BLaER1 treated with 17β-estradiol and CSF1 and Interleukin-3, amounts not matched to agents 10 nM and 100 nM (cell line): ENCODE measurements at regions not wholly inside any gene's neighbourhood (a gene's known extent, or its start where the extent isn't known, plus 50 kb on each side); places are given as distances from the start of the nearest gene placed in this dataset.
"Not testable (repeated sequence)": the region's sequence is repeated elsewhere in the genome, so short reads cannot be mapped to it uniquely, and the experiment has no call there.

Experiments
- H3K27ac ChIP-seq, 11 experiments: shearing (Covaris generic); formaldehyde crosslinking; 2 replicates each; pipeline ENCODE4 v1.8.1; 2022
- H3K27me3 ChIP-seq, 11 experiments: shearing (Covaris generic); formaldehyde crosslinking; 2 replicates each; pipeline ENCODE4 v1.8.1; 2022
- H3K36me3 ChIP-seq, 11 experiments: shearing (Covaris generic); formaldehyde crosslinking; 2 replicates each; pipeline ENCODE4 v1.8.1; 2022
- H3K4me1 ChIP-seq, 10 experiments: shearing (Covaris generic); formaldehyde crosslinking; 2 replicates each; pipeline ENCODE4 v1.8.1; 2022
- H3K4me2 ChIP-seq, 11 experiments: shearing (Covaris generic); formaldehyde crosslinking; 2 replicates each; pipeline ENCODE4 v1.8.1; 2022
- H3K4me3 ChIP-seq, 10 experiments: shearing (Covaris generic); formaldehyde crosslinking; 2 replicates each; pipeline ENCODE4 v1.8.1; 2022
- H3K9ac ChIP-seq, 11 experiments: shearing (Covaris generic); formaldehyde crosslinking; 2 replicates each; pipeline ENCODE4 v1.8.1; 2022
- H3K9me3 ChIP-seq, 11 experiments: shearing (Covaris generic); formaldehyde crosslinking; replicated peaks in 1 of 11; 2 replicates each; pipeline ENCODE4 v1.8.1; 2022
- H4K20me1 ChIP-seq, 11 experiments: shearing (Covaris generic); formaldehyde crosslinking; 2 replicates each; pipeline ENCODE4 v1.8.1; 2022
- Cebpa-rat ChIP-seq, 11 experiments: shearing (Covaris generic); IDR thresholded peaks; 2 replicates each; pipeline ENCODE4 v1.8.1; 2022

- Histone ChIP-seq H4K20me1 (no peaks in the 10 kb centered on the region), H3K27ac (no peak overlapping the region), H3K4me2 (no peak overlapping the region), H3K9me3 (no peaks in the 10 kb centered on the region), H3K4me3 (no peak overlapping the region), H3K27me3 (no peaks in the 10 kb centered on the region), H3K36me3 (no peaks in the 10 kb centered on the region), H3K9ac (no peak overlapping the region), H3K4me1 (no peaks in the 10 kb centered on the region)
- TF ChIP-seq Cebpa-rat (IDR thresholded peaks at IDR 0.05): no peak
These were observed 111.9 kb upstream of the HTR1E start for GRCh38 chr6:86825436-86825835.

- no peaks in the 10 kb centered on the region for H3K9me3 ChIP-seq
- no peak overlapping the region for H3K4me3 ChIP-seq
- TF ChIP-seq Cebpa-rat (IDR thresholded peaks at IDR 0.05): no peak
- no peaks in the 10 kb centered on the region for H4K20me1 ChIP-seq
- no peak overlapping the region for H3K27ac ChIP-seq
- no peak overlapping the region for H3K9ac ChIP-seq
- no peaks in the 10 kb centered on the region for H3K4me1 ChIP-seq
- H3K36me3 ChIP-seq: no peaks in the 10 kb centered on the region
- no peaks in the 10 kb centered on the region for H3K27me3 ChIP-seq
- H3K4me2 ChIP-seq: no peak overlapping the region
These were observed 114.6 kb upstream of the HTR1E start for GRCh38 chr6:86822747-86823146.

DNA sequence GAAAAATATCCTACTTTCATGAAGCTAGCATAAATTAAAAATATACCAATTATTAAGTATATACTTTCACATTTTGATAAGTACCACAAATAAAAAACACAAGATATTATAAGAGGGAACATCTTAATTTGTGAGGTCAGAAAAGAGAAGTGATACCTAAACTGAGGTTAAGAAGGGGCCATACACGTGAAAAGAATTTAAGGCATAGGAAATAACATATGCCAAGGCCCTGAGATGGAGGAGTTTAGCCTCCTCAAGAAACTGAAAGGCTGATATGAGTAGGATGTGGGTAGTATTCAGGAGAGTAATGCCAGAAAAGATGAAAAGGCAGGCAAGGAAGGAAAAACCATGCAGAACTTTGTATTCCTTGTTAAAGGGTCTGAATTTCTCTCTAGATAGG lies 116.6 kb upstream of the HTR1E start:
- Histone ChIP-seq H4K20me1 (no peaks in the 10 kb centered on the region), H3K27ac (no peak overlapping the region), H3K27me3 (no peaks in the 10 kb centered on the region), H3K9me3 (no peaks in the 10 kb centered on the region), H3K4me2 (no peak overlapping the region), H3K9ac (no peak overlapping the region), H3K4me3 (no peak overlapping the region), H3K4me1 (no peaks in the 10 kb centered on the region), H3K36me3 (no peaks in the 10 kb centered on the region)
- no peak for TF ChIP-seq Cebpa-rat (IDR thresholded peaks at IDR 0.05)

DNA sequence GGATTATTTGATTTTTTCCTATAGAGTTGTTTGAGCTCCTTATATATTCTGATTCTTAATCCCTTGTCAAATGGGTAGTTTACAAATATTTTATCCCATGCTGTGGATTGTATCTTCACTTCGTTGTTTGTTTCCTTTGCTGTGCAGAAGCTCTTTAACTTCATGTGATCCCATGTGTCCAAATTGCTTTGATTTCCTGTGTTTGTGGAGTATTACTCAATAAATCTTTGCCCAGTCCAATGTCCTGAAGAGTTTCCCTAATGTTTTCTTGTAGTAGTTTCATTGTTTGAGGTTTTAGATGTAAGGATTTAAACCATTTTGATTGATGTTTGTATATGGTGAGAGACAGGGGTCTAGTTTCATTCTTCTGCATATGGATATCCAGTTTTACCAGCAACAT lies 143.7 kb upstream of the HTR1E start:
- H3K9ac ChIP-seq: no peak overlapping the region
- H3K27me3 ChIP-seq: no peaks in the 10 kb centered on the region
- no peaks in the 10 kb centered on the region for H3K36me3 ChIP-seq
- H4K20me1 ChIP-seq: no peaks in the 10 kb centered on the region
- H3K27ac ChIP-seq: no peak overlapping the region
- TF ChIP-seq Cebpa-rat (IDR thresholded peaks at IDR 0.05): no peak
- H3K4me2 ChIP-seq: no peak overlapping the region
- H3K4me1 ChIP-seq: no peaks in the 10 kb centered on the region
- H3K9me3 ChIP-seq: peaks cover 0 to 5% (median 0%) of the 10 kb centered on the region in 11 experiments; a peak in 1 of 22 replicates
- H3K4me3 ChIP-seq: no peak overlapping the region

GRCh38 chr6:86791476-86791875 lies 145.9 kb upstream of the HTR1E start:
- no peak overlapping the region for H3K4me2 ChIP-seq

DNA sequence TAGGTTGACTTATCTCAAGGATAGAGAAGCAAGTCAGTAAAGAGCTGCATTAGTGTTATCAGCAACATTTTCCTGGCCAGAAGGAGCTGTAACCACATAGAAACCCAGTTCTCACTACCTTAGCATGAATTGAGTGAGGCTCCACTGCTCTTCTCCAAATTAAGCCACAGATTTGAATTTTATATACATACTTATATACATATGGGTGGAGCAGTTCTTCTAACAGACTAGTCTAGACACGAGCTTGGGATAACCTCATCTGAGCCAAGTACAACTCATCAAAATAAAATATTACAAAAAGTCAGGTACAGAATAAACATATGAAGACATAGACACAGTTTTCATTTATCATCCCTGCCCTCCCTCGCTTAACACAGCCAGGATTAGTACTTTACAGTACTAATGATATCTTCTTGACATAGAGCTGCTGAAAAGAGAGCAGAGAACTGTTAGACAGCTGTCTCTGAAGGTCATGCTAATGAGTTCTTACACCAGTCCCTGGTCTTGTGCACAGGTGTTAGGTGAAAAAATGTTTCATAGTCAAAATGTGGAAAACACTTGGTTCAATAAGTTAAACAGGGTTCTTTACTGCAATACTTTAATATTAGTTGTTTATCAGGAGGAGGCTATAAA lies 147.4 kb upstream of the HTR1E start:
- no peaks in the 10 kb centered on the region for H3K4me1 ChIP-seq
- H4K20me1 ChIP-seq: no peaks in the 10 kb centered on the region
- H3K9me3 ChIP-seq: no peaks in the 10 kb centered on the region
- no peak for TF ChIP-seq Cebpa-rat (IDR thresholded peaks at IDR 0.05)
- no peak overlapping the region for H3K4me3 ChIP-seq
- no peak overlapping the region for H3K27ac ChIP-seq
- no peak overlapping the region for H3K4me2 ChIP-seq
- no peaks in the 10 kb centered on the region for H3K36me3 ChIP-seq
- H3K27me3 ChIP-seq: no peaks in the 10 kb centered on the region
- no peak overlapping the region for H3K9ac ChIP-seq

More at GRCh38 chr6:86791476-86791875, 145.9 kb upstream of the HTR1E start:
- TF ChIP-seq Cebpa-rat (IDR thresholded peaks at IDR 0.05): no peak
- H3K9ac ChIP-seq: no peak overlapping the region
- no peaks in the 10 kb centered on the region for H4K20me1 ChIP-seq
- no peaks in the 10 kb centered on the region for H3K27me3 ChIP-seq
- H3K36me3 ChIP-seq: no peaks in the 10 kb centered on the region
- no peaks in the 10 kb centered on the region for H3K4me1 ChIP-seq
- H3K27ac ChIP-seq: no peak overlapping the region
- H3K4me3 ChIP-seq: no peak overlapping the region
- no peaks in the 10 kb centered on the region for H3K9me3 ChIP-seq

- Histone ChIP-seq H4K20me1 (no peaks in the 10 kb centered on the region), H3K4me3 (no peak overlapping the region), H3K4me2 (no peak overlapping the region), H3K27ac (no peak overlapping the region), H3K27me3 (no peaks in the 10 kb centered on the region), H3K9me3 (no peaks in the 10 kb centered on the region), H3K4me1 (no peaks in the 10 kb centered on the region), H3K36me3 (no peaks in the 10 kb centered on the region), H3K9ac (no peak overlapping the region)
- TF ChIP-seq Cebpa-rat (IDR thresholded peaks at IDR 0.05): no peak
These were observed 155.0 kb upstream of the HTR1E start for GRCh38 chr6:86782328-86782727.

GRCh38 chr6:86780923-86781322 lies 156.4 kb upstream of the HTR1E start:
- Histone ChIP-seq H4K20me1 (no peaks in the 10 kb centered on the region), H3K9me3 (no peaks in the 10 kb centered on the region), H3K4me3 (no peak overlapping the region), H3K27ac (no peak overlapping the region), H3K9ac (no peak overlapping the region), H3K4me1 (no peaks in the 10 kb centered on the region), H3K4me2 (no peak overlapping the region), H3K27me3 (no peaks in the 10 kb centered on the region), H3K36me3 (no peaks in the 10 kb centered on the region)
- TF ChIP-seq Cebpa-rat (IDR thresholded peaks at IDR 0.05): no peak

GRCh38 chr6:86775893-86776292 lies 161.4 kb upstream of the HTR1E start:
- Histone ChIP-seq H3K36me3 (no peaks in the 10 kb centered on the region), H3K27ac (no peak overlapping the region), H4K20me1 (no peaks in the 10 kb centered on the region), H3K4me2 (no peak overlapping the region), H3K4me1 (no peaks in the 10 kb centered on the region), H3K4me3 (no peak overlapping the region), H3K9me3 (no peaks in the 10 kb centered on the region), H3K27me3 (no peaks in the 10 kb centered on the region), H3K9ac (no peak overlapping the region)
- no peak for TF ChIP-seq Cebpa-rat (IDR thresholded peaks at IDR 0.05)

GRCh38 chr6:86765211-86765610 lies 172.1 kb upstream of the HTR1E start:
- Histone ChIP-seq H3K9me3 (peaks cover 2 to 8% (median 7%) of the 10 kb centered on the region in 11 experiments; a peak in 21 of 22 replicates), H3K4me3 (no peak overlapping the region), H3K27me3 (no peaks in the 10 kb centered on the region), H3K27ac (no peak overlapping the region), H3K4me1 (no peaks in the 10 kb centered on the region), H3K36me3 (no peaks in the 10 kb centered on the region), H3K4me2 (no peak overlapping the region), H4K20me1 (no peaks in the 10 kb centered on the region), H3K9ac (no peak overlapping the region)
- no peak for TF ChIP-seq Cebpa-rat (IDR thresholded peaks at IDR 0.05)

- not testable (repeated sequence) for H3K4me1 ChIP-seq, H4K20me1 ChIP-seq, H3K4me2 ChIP-seq, H3K4me3 ChIP-seq, H3K27ac ChIP-seq, H3K36me3 ChIP-seq, H3K27me3 ChIP-seq, H3K9ac ChIP-seq
- H3K9me3 ChIP-seq: peaks cover 12 to 24% (median 18%) of the 10 kb centered on the region in 11 experiments; a peak in 21 of 22 replicates
These were observed 177.4 kb upstream of the HTR1E start for GRCh38 chr6:86759953-86760352.
